SK-N-SH (cell line): ENCODE measurements at regions not wholly inside any gene's neighbourhood (a gene's known extent, or its start where the extent isn't known, plus 50 kb on each side); places are given as distances from the start of the nearest gene placed in this dataset.

ENCODE experiments used
- CTCF ChIA-PET: fragments of 300-600, 350-600 bp; formaldehyde crosslinking; extraction: SDS; loops from one replicate; lab custom pipeline; 2021; lab: Yijun Ruan, JAX
- POLR2A ChIA-PET: fragments of 350-600 bp; sonication (Branson Sonifier 250); formaldehyde crosslinking; extraction: SDS; loops from one replicate; lab custom pipeline; 2020; ENCODE audit warnings: antibody characterized with exemption, inconsistent platforms; lab: Yijun Ruan, JAX
- DNase-seq: peaks from one replicate; pipeline ENCODE4 v3.0.0; 2012
- H2AFZ ChIP-seq: fragments of 200-600 bp; sonication (generic); 2 replicates; pipeline ENCODE4 v1.8.1; 2016; ENCODE audit warnings: antibody characterized with exemption, mild to moderate bottlenecking, low read depth
- H3F3A ChIP-seq: fragments of 200-600 bp; sonication (generic); replicated peaks from 2 replicates; pipeline ENCODE3; 2016; ENCODE audit warnings: antibody characterized with exemption, mild to moderate bottlenecking; ENCODE audit not compliant: insufficient read depth
- H3K27ac ChIP-seq, 2 experiments: fragments of 200-500 bp in 1 of 2; fragments of 200-600 bp in 1 of 2; sonication (Bioruptor generic) in 1 of 2; sonication (generic), shearing (Covaris generic) in 1 of 2; 2 replicates each; pipeline versions ENCODE4 v1.5.1 to v1.6.1; 2014 to 2016; ENCODE audit warnings: low read depth in 2 of 2, inconsistent platforms in 1 of 2, low read length in 1 of 2, mild to moderate bottlenecking in 1 of 2, mixed read lengths in 1 of 2
- H3K27me3 ChIP-seq: fragments of 200-600 bp; sonication (generic), shearing (Covaris generic); 2 replicates; pipeline ENCODE4 v1.6.1; 2016; ENCODE audit warnings: mixed run types; ENCODE audit not compliant: insufficient read depth
- H3K36me3 ChIP-seq, 2 experiments: fragments of 200-500 bp in 1 of 2; fragments of 200-600 bp in 1 of 2; sonication (Bioruptor generic) in 1 of 2; sonication (generic) in 1 of 2; replicated peaks in 1 of 2; 2 replicates each; pipeline versions ENCODE3 to v1.5.1; 2014 to 2016; ENCODE audit warnings: low read length in 1 of 2, mild to moderate bottlenecking in 1 of 2; ENCODE audit not compliant: insufficient read depth in 2 of 2, control insufficient read depth in 1 of 2
- H3K4me1 ChIP-seq, 2 experiments: fragments of 200-500 bp in 1 of 2; fragments of 200-600 bp in 1 of 2; sonication (Bioruptor generic) in 1 of 2; sonication (generic), shearing (Covaris generic) in 1 of 2; 2 replicates each; pipeline versions ENCODE4 v1.5.1 to v1.6.1; 2014 to 2016; ENCODE audit warnings: low read depth in 1 of 2, low read length in 1 of 2, mixed run types in 1 of 2; ENCODE audit not compliant: insufficient read depth in 2 of 2, control insufficient read depth in 1 of 2
- H3K4me2 ChIP-seq: fragments of 200-600 bp; sonication (generic), shearing (Covaris generic); 2 replicates; pipeline ENCODE4 v1.6.1; 2017; ENCODE audit warnings: mixed run types
- H3K4me3 ChIP-seq, 2 experiments: fragments of 200-500 bp in 1 of 2; fragments of 200-600 bp in 1 of 2; sonication (Bioruptor generic) in 1 of 2; sonication (generic), shearing (Covaris generic) in 1 of 2; 2 replicates each; pipeline versions ENCODE4 v1.5.1 to v1.8.1; 2014 to 2016; ENCODE audit warnings: low read depth in 2 of 2, inconsistent platforms in 1 of 2, low read length in 1 of 2, mild to moderate bottlenecking in 1 of 2, mixed read lengths in 1 of 2, moderate library complexity in 1 of 2
- H3K79me2 ChIP-seq: fragments of 200-600 bp; sonication (generic); 2 replicates; pipeline ENCODE4 v1.8.1; 2017; ENCODE audit warnings: mild to moderate bottlenecking; ENCODE audit not compliant: insufficient read depth
- H3K9ac ChIP-seq: fragments of 200-600 bp; sonication (generic); 2 replicates; pipeline ENCODE4 v1.6.1; 2017; ENCODE audit warnings: mixed run types
- H3K9me2 ChIP-seq: fragments of 200-600 bp; sonication (generic); 2 replicates; pipeline ENCODE4 v1.6.1; 2017; ENCODE audit warnings: mixed run types
- H3K9me3 ChIP-seq: fragments of 200-600 bp; sonication (generic); 2 replicates; pipeline ENCODE4 v1.6.1; 2017; ENCODE audit warnings: mixed run types, mild to moderate bottlenecking, moderate library complexity
- H4K20me1 ChIP-seq: fragments of 200-600 bp; sonication (generic); 2 replicates; pipeline ENCODE4 v1.6.1; 2017; ENCODE audit warnings: mild to moderate bottlenecking, mixed run types; ENCODE audit not compliant: insufficient read depth
- CHD2 ChIP-seq: fragments of 150-350 bp; IDR thresholded peaks from 2 replicates; pipeline ENCODE4 v1.6.1; 2018; ENCODE audit warnings: low read length; ENCODE audit not compliant: partially characterized antibody
- ELF1 ChIP-seq: IDR thresholded peaks from 2 replicates; pipeline ENCODE4 v1.4.0; 2012
- EP300 ChIP-seq, 2 experiments: IDR thresholded peaks; 2 replicates each; pipeline versions ENCODE4 v1.4.0 to v1.6.1; 2012; ENCODE audit warnings: borderline replicate concordance in 1 of 2, low read depth in 1 of 2, low read length in 1 of 2
- EZH2phosphoT487 ChIP-seq: fragments of 200-600 bp; sonication (generic); IDR thresholded peaks from 2 replicates; pipeline ENCODE4 v1.6.1; 2017; ENCODE audit warnings: low read depth, mixed run types, mild to moderate bottlenecking, antibody characterized with exemption, moderate library complexity, borderline replicate concordance
- FOSL2 ChIP-seq: IDR thresholded peaks from 2 replicates; pipeline ENCODE4 v1.4.0; 2012; ENCODE audit warnings: low read depth, mild to moderate bottlenecking, moderate library complexity, borderline replicate concordance
- FOXJ3 ChIP-seq: sonication (generic); formaldehyde crosslinking; IDR thresholded peaks from 2 replicates; pipeline ENCODE4 v1.5.1; 2020; ENCODE audit warnings: mild to moderate bottlenecking, missing genetic modification reagents
- FOXM1 ChIP-seq: IDR thresholded peaks from 2 replicates; pipeline ENCODE4 v1.4.0; 2012; ENCODE audit warnings: low read depth, mild to moderate bottlenecking
- GATA2 ChIP-seq: sonication (generic); formaldehyde crosslinking; IDR thresholded peaks from 2 replicates; pipeline ENCODE4 v1.5.0; 2020; ENCODE audit warnings: mild to moderate bottlenecking, missing genetic modification reagents
- JUND ChIP-seq: IDR thresholded peaks from 2 replicates; pipeline ENCODE4 v1.4.0; 2012
- MEF2A ChIP-seq: IDR thresholded peaks from 2 replicates; pipeline ENCODE4 v1.4.0; 2012; ENCODE audit warnings: low read depth, borderline replicate concordance
- MXI1 ChIP-seq: IDR thresholded peaks from 2 replicates; pipeline ENCODE4 v1.6.1; 2012; ENCODE audit warnings: mild to moderate bottlenecking, low read depth, low read length, improper control_type of control experiment
- NFIC ChIP-seq: IDR thresholded peaks from 2 replicates; pipeline ENCODE4 v1.4.0; 2012; ENCODE audit warnings: borderline replicate concordance
- NRF1 ChIP-seq: IDR thresholded peaks from 2 replicates; pipeline ENCODE4 v1.6.1; 2012; ENCODE audit warnings: low read depth, mild to moderate bottlenecking, low read length
- POLR2AphosphoS5 ChIP-seq: IDR thresholded peaks from 2 replicates; pipeline ENCODE4 v1.6.1; 2012; ENCODE audit warnings: low read depth, low read length
- RXRA ChIP-seq: IDR thresholded peaks from 2 replicates; pipeline ENCODE4 v1.4.0; 2012; ENCODE audit warnings: low read depth, mild to moderate bottlenecking, borderline replicate concordance
- TAF1 ChIP-seq: IDR thresholded peaks from 2 replicates; pipeline ENCODE4 v1.6.1; 2012; ENCODE audit warnings: low read depth, mild to moderate bottlenecking, low read length, moderate library complexity, borderline replicate concordance
- YY1 ChIP-seq: IDR thresholded peaks from 2 replicates; pipeline ENCODE4 v1.4.0; 2012; ENCODE audit warnings: low read depth, mild to moderate bottlenecking
- WGBS: methylation state at CpG from one replicate; pipeline ENCODE4 v1.1.6; 2017; ENCODE audit warnings: low lambda C conversion rate; 5-methylcytosine and 5-hydroxymethylcytosine counted together
- TF ChIP-seq, protein P1 (sequence below): IDR thresholded peaks from 2 replicates; pipeline ENCODE4; 2012
- TF ChIP-seq, protein P2 (sequence below): IDR thresholded peaks from 2 replicates; pipeline ENCODE4 v1.4.0; 2012; ENCODE audit warnings: low read depth, borderline replicate concordance
- TF ChIP-seq, protein P3 (sequence below): IDR thresholded peaks from 2 replicates; pipeline ENCODE4 v1.4.0; 2012; ENCODE audit warnings: low read depth, borderline replicate concordance
- TF ChIP-seq, protein P4 (sequence below): fragments of 200-600 bp; sonication (generic); IDR thresholded peaks from 2 replicates; pipeline ENCODE4 v1.6.1; 2017; ENCODE audit warnings: antibody characterized with exemption, mild to moderate bottlenecking, moderate library complexity
- TF ChIP-seq, protein P5 (sequence below): fragments of 150-350 bp; IDR thresholded peaks from 2 replicates; pipeline ENCODE4 v1.6.1; 2016; ENCODE audit warnings: mild to moderate bottlenecking, low read depth, low read length

DNA sequence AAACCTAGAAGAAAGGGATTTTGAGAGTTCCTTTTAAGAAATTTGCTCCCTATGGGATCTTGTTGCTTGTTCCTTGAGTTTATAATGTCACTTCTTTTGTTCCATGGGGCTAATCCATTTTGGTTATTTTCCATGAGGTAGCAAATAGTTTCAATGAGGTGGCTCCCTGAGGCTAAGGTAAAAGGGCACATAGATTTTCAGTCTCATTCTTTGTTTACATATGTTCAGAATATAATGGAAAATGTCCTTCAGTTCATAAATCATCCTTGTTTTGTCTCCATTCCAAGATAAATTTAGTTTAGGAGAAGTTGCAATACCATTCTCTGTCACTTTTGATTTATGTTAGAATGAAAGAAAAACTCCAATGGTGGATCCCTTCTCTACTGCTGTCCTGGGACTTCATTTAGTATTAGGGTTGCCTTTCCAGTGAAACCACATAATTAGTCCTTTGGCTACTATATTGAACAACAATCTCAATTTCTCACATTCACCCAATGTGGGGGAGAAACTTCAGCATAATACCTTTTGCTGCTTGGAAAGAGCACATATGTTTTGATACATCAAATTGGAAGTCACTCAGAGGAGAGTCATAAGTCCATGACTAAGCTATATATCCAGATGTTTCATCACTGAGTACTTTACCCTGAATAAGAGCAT lies 80.9 kb upstream of the ADAMTS5 start (continued):
- no peak for TF ChIP-seq MEF2A
- TF ChIP-seq, protein P1, sequence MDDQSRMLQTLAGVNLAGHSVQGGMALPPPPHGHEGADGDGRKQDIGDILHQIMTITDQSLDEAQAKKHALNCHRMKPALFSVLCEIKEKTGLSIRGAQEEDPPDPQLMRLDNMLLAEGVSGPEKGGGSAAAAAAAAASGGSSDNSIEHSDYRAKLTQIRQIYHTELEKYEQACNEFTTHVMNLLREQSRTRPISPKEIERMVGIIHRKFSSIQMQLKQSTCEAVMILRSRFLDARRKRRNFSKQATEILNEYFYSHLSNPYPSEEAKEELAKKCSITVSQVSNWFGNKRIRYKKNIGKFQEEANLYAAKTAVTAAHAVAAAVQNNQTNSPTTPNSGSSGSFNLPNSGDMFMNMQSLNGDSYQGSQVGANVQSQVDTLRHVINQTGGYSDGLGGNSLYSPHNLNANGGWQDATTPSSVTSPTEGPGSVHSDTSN: peak; percentile 61
- no peak for TF ChIP-seq EP300 (IDR thresholded peaks at IDR 0.05; ENCODE audit: borderline replicate concordance in 1 of 2, low read depth in 1 of 2, low read length in 1 of 2)
- TF ChIP-seq CHD2: no peak
- TF ChIP-seq, protein P2, sequence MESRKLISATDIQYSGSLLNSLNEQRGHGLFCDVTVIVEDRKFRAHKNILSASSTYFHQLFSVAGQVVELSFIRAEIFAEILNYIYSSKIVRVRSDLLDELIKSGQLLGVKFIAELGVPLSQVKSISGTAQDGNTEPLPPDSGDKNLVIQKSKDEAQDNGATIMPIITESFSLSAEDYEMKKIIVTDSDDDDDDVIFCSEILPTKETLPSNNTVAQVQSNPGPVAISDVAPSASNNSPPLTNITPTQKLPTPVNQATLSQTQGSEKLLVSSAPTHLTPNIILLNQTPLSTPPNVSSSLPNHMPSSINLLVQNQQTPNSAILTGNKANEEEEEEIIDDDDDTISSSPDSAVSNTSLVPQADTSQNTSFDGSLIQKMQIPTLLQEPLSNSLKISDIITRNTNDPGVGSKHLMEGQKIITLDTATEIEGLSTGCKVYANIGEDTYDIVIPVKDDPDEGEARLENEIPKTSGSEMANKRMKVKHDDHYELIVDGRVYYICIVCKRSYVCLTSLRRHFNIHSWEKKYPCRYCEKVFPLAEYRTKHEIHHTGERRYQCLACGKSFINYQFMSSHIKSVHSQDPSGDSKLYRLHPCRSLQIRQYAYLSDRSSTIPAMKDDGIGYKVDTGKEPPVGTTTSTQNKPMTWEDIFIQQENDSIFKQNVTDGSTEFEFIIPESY: no peak
- TF ChIP-seq GATA2 (CRISPR knock-in tag): no peak
- TF ChIP-seq FOSL2: 0 out of 2 replicates have a peak, but pooled peaks have one; percentile 3
- no peak for TF ChIP-seq NFIC
- TF ChIP-seq, all 33 proteins: peak for 4

DNA sequence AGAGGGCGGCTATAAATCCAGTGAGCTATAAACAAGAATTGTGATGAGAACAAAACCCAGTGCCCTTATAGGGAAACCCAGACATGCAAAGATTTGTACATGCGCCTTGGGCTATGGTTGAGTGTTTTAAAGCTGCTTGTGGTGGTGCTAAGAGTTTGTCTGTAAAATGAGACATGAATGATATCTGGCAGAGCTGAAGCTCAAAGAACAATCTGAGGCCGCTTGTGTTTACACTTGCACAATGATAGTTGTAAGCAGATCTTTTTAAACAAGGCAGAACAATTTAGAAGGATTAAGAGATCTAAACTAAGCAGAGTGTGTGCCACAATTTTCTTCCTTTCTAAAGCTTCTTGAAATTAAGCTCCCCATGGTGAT lies 80.4 kb upstream of the ADAMTS5 start:
- ChIA-PET POLR2A (no interaction called here), CTCF (interaction anchor here (0.6 to 1.0 kb wide), 2 partner anchors 11 to 1289 kb away, joined by 3 read pairs; no protein-coding TSS in a partner anchor)
- H3K27ac ChIP-seq: peak overlapping the region in 1 of 2 experiments; percentile 50; a peak in 1 of 4 replicates
- H3K36me3 ChIP-seq: no peaks in the 10 kb centered on the region
- no peaks in the 10 kb centered on the region for H4K20me1 ChIP-seq
- no peak overlapping the region for H3K9ac ChIP-seq
- no peaks in the 10 kb centered on the region for H3K9me3 ChIP-seq
- no peak overlapping the region for H3K4me3 ChIP-seq
- no peaks in the 10 kb centered on the region for H3K9me2 ChIP-seq
- no peaks in the 10 kb centered on the region for H3K4me1 ChIP-seq
- H3F3A ChIP-seq: no peaks in the 10 kb centered on the region
- DNase-seq: no peak
- H2AFZ ChIP-seq: no peak overlapping the region
- 72% methylated on average over 3 of the region's 3 CpGs for WGBS
- H3K27me3 ChIP-seq: no peaks in the 10 kb centered on the region
- TF ChIP-seq FOXM1 (no peak), POLR2AphosphoS5 (no peak), JUND (no peak), TAF1 (no peak), MXI1 (no peak), ELF1 (no peak), FOXJ3 (CRISPR knock-in tag) (no peak), CHD2 (no peak), FOSL2 (no peak), NRF1 (no peak), RXRA (no peak), GATA2 (CRISPR knock-in tag) (no peak), MEF2A (no peak), EP300 (IDR thresholded peaks at IDR 0.05; ENCODE audit: borderline replicate concordance in 1 of 2, low read depth in 1 of 2, low read length in 1 of 2) (no peak), EZH2phosphoT487 (no peak), YY1 (no peak)
- TF ChIP-seq, protein P3, sequence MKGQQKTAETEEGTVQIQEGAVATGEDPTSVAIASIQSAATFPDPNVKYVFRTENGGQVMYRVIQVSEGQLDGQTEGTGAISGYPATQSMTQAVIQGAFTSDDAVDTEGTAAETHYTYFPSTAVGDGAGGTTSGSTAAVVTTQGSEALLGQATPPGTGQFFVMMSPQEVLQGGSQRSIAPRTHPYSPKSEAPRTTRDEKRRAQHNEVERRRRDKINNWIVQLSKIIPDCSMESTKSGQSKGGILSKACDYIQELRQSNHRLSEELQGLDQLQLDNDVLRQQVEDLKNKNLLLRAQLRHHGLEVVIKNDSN: no peak
- TF ChIP-seq, protein P4, sequence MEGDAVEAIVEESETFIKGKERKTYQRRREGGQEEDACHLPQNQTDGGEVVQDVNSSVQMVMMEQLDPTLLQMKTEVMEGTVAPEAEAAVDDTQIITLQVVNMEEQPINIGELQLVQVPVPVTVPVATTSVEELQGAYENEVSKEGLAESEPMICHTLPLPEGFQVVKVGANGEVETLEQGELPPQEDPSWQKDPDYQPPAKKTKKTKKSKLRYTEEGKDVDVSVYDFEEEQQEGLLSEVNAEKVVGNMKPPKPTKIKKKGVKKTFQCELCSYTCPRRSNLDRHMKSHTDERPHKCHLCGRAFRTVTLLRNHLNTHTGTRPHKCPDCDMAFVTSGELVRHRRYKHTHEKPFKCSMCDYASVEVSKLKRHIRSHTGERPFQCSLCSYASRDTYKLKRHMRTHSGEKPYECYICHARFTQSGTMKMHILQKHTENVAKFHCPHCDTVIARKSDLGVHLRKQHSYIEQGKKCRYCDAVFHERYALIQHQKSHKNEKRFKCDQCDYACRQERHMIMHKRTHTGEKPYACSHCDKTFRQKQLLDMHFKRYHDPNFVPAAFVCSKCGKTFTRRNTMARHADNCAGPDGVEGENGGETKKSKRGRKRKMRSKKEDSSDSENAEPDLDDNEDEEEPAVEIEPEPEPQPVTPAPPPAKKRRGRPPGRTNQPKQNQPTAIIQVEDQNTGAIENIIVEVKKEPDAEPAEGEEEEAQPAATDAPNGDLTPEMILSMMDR: no peak
- TF ChIP-seq, protein P5, sequence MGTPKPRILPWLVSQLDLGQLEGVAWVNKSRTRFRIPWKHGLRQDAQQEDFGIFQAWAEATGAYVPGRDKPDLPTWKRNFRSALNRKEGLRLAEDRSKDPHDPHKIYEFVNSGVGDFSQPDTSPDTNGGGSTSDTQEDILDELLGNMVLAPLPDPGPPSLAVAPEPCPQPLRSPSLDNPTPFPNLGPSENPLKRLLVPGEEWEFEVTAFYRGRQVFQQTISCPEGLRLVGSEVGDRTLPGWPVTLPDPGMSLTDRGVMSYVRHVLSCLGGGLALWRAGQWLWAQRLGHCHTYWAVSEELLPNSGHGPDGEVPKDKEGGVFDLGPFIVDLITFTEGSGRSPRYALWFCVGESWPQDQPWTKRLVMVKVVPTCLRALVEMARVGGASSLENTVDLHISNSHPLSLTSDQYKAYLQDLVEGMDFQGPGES: no peak
- H3K4me2 ChIP-seq: no peak overlapping the region
- H3K79me2 ChIP-seq: no peaks in the 10 kb centered on the region
